HUES6 (cell line): ENCODE measurements at regions not wholly inside any gene's neighbourhood (a gene's known extent, or its start where the extent isn't known, plus 50 kb on each side); places are given as distances from the start of the nearest gene placed in this dataset.

Source experiments
- H3K27ac ChIP-seq: 2 replicates; pipeline ENCODE4 v1.7.0; 2013; ENCODE audit warnings: low read depth, mild to moderate bottlenecking, low read length, inconsistent platforms
- H3K27me3 ChIP-seq: 2 replicates; pipeline ENCODE4 v1.6.1; 2013; ENCODE audit warnings: low read length; ENCODE audit not compliant: control insufficient read depth, insufficient read depth
- H3K36me3 ChIP-seq: 2 replicates; pipeline ENCODE4 v1.6.1; 2013; ENCODE audit warnings: low read length; ENCODE audit not compliant: control insufficient read depth, insufficient read depth
- H3K4me1 ChIP-seq: 2 replicates; pipeline ENCODE4 v1.6.1; 2013; ENCODE audit warnings: low read length; ENCODE audit not compliant: control insufficient read depth, insufficient read depth
- H3K4me3 ChIP-seq: 2 replicates; pipeline ENCODE4 v1.5.1; 2013; ENCODE audit warnings: low read depth, low read length
- H3K9ac ChIP-seq: one replicate; pipeline ENCODE4 v1.6.1; 2013; ENCODE audit warnings: mild to moderate bottlenecking, low read length
- H3K9me3 ChIP-seq: 2 replicates; pipeline ENCODE4 v1.6.1; 2013; ENCODE audit warnings: low read depth, low read length; ENCODE audit not compliant: control insufficient read depth, insufficient read depth

DNA sequence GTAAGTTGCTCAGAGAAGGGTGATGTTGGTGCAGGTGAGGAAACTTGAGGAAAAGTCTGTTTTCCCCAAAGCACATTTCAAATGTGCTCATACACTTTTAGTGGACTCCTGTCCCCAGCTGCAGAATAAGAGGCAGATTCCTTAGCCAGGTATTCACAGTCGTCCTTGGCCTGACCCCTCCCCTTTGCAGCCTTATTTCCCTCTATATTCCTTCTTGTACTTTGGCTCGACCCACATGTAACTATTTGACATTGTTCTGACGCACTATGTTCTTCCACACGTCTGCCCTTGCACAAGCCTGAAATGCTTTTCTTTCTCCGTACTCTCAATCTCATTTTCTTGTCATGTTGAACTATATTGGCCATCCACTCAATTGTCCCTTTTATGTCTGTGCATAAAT, 498.4 kb upstream of the USP24 start:
- H3K36me3 ChIP-seq = no peaks in the 10 kb centered on the region
- H3K4me3 ChIP-seq = no peak overlapping the region
- no peaks in the 10 kb centered on the region for H3K27me3 ChIP-seq
- H3K9me3 ChIP-seq = no peaks in the 10 kb centered on the region
- H3K9ac ChIP-seq = no peak overlapping the region
- peaks cover 16% of the 10 kb centered on the region for H3K4me1 ChIP-seq
- no peak overlapping the region for H3K27ac ChIP-seq

DNA sequence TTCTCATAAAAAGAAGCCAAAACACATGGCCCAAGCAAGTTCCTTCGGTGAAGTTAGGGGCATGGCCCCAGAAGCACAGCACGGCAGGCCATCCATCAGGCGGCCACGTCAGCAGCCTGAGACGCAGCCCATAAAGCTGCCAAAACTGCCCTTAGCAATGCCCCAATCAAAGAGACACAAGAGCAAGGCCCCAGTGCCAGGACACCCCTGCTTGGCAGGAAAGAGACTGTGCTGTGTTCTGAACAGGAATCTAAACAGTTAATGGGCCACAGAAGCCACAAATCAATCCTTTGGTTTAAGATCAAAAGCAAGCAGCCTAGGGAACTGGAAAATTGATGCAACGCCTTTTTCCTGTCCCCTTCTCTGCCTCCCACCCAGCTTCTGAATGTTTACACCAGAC, 497.0 kb upstream of the USP24 start:
- no peak overlapping the region for H3K9ac ChIP-seq
- no peaks in the 10 kb centered on the region for H3K27me3 ChIP-seq
- no peaks in the 10 kb centered on the region for H3K9me3 ChIP-seq
- H3K36me3 ChIP-seq = no peaks in the 10 kb centered on the region
- H3K4me3 ChIP-seq = no peak overlapping the region
- H3K4me1 ChIP-seq = peaks cover 9% of the 10 kb centered on the region; the same call in 1 of the 2 replicates
- no peak overlapping the region for H3K27ac ChIP-seq

DNA sequence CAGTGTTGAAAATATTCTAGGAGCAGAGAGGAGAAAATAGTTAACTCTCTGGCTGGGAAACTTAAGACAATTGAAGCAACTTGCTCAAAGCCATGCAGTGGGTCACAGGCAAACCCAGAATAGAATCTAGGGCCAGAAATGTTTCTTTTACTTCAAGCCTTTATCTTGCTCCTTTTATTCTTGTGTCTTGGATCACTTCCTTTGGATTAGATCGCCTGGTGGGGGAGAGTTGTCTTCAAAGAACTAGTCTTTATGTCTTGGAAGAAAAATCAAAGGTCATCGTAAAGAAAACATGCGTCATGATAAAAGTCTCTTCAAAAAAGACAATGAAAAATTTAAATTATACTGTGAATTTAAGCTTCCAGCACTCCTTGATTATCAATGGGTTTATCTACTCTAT, 493.6 kb upstream of the USP24 start:
- no peaks in the 10 kb centered on the region for H3K9me3 ChIP-seq
- H3K27me3 ChIP-seq = no peaks in the 10 kb centered on the region
- H3K4me1 ChIP-seq = peaks cover 9% of the 10 kb centered on the region; the same call in 1 of the 2 replicates
- H3K36me3 ChIP-seq = no peaks in the 10 kb centered on the region
- H3K9ac ChIP-seq = no peak overlapping the region
- H3K4me3 ChIP-seq = no peak overlapping the region
- H3K27ac ChIP-seq = no peak overlapping the region

DNA sequence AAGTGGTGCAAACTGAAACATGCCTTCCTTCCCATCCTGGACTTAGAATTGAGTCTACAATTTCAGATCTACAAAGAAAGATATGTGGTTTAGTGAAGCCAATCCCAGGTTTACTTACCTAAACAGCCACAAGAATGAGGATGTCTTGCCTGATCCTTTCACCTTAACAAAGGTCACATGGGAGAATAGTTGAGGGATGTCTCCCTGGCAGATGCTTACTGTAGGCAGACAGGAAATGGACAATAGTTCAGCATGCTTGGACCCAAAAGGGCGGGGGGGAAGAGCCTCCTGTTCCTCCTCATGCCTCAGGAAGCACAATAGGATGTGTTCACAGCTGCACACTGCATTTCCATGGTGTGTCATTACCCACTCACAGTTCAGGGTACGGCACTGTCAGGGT, 492.7 kb upstream of the USP24 start:
- H3K27me3 ChIP-seq = no peaks in the 10 kb centered on the region
- no peaks in the 10 kb centered on the region for H3K9me3 ChIP-seq
- no peak overlapping the region for H3K4me3 ChIP-seq
- no peak overlapping the region for H3K27ac ChIP-seq
- H3K36me3 ChIP-seq = no peaks in the 10 kb centered on the region
- no peak overlapping the region for H3K9ac ChIP-seq
- peaks cover 9% of the 10 kb centered on the region; the same call in 1 of the 2 replicates for H3K4me1 ChIP-seq

DNA sequence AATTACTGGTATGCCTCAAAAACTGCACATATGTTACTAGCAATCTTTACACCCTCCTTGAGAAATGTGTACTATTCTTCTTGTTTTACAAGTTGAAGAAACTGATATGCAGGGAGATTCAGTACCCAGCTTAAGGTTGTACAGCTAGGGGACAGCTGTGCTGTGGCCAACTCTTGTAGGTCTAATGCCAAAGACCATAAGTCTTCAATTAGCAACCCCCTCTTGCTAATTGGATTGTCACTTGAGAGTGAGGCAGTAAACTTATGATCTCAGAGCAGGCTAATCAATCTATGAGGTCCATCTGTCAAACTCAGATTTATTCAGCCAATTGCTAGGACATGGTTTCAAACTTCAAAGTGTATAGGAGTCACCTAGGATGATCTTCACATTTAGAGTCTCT, 492.0 kb upstream of the USP24 start:
- H3K27me3 ChIP-seq = no peaks in the 10 kb centered on the region
- H3K4me3 ChIP-seq = no peak overlapping the region
- no peaks in the 10 kb centered on the region for H3K36me3 ChIP-seq
- H3K9ac ChIP-seq = no peak overlapping the region
- peaks cover 9% of the 10 kb centered on the region; the same call in 1 of the 2 replicates for H3K4me1 ChIP-seq
- no peaks in the 10 kb centered on the region for H3K9me3 ChIP-seq
- no peak overlapping the region for H3K27ac ChIP-seq

DNA sequence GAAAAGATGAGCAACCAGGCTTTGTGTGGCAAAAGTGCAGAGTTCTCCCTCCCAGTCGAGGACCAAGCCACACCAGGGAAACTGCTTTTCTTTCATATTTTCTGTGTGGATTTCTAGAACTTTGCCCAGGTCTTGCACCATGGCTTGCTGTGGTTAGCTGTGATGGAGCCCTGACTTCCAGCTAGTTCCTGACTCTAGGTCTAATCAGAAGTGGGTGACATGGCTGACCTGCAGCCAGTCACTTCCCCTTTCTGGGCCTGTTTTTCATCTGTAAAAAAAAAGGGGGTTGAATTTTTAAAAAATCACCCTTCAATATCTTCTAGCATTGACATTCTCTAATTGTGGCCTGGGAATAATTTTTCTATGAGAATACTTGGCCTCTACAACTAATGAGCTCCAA, 491.2 kb upstream of the USP24 start:
- Histone ChIP-seq H3K27me3 (no peaks in the 10 kb centered on the region), H3K36me3 (no peaks in the 10 kb centered on the region), H3K9ac (no peak overlapping the region), H3K27ac (no peak overlapping the region), H3K4me3 (no peak overlapping the region), H3K4me1 (peaks cover 9% of the 10 kb centered on the region; the same call in 1 of the 2 replicates), H3K9me3 (no peaks in the 10 kb centered on the region)

DNA sequence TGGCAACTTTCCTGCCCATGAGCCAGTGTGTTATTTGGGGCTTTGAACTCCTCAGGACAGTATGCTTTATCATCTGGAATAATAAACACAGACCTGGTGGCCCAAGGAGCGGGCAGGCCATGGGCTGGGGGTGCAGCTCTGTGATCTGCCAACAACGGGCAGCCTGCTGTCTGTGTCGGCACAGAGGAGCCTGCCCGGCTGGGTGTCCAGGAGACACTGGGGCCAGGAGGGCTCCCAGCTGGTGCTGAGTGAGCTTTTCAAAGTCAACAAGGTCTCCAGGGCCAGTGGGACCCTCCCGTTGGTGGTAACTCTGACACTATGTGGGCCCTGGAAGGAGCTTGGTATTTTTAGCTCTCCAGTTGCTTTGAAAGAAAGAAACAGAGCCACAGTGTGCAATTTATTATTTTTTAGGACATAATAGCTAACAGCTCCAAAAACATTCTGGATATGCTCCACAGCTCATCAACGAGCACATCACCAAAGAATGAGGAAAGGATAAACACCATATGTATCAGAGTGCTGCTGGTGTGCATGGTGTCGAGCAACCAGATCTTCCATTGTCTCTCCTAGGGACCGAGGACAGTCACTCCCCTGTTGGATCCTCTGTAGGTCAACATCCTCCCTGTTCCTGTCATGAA, 488.7 kb upstream of the USP24 start:
- Histone ChIP-seq H3K27ac (no peak overlapping the region), H3K36me3 (no peaks in the 10 kb centered on the region), H3K9me3 (no peaks in the 10 kb centered on the region), H3K4me3 (no peak overlapping the region), H3K27me3 (no peaks in the 10 kb centered on the region), H3K9ac (no peak overlapping the region), H3K4me1 (no peaks in the 10 kb centered on the region)

DNA sequence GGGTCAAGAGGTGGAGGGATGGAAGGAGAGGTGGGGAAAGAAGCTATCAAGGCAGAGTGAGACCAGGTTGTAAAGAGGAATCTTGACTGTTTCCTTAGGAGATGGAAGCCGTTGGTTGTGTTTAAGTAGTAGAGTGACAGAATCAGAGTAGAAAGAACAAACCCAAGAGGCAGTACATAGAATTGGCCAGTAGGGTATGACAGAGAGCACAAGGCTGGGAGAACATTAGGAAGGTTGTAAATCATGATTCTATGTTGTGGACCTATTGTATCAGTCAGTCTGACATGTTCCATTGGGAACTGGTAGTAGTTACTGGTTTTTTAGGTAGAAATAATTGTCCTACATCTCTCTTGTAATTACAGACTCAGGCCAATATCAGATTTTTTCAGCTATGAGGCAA, 486.9 kb upstream of the USP24 start:
- Histone ChIP-seq H3K4me3 (no peak overlapping the region), H3K9ac (no peak overlapping the region), H3K27me3 (no peaks in the 10 kb centered on the region)

DNA sequence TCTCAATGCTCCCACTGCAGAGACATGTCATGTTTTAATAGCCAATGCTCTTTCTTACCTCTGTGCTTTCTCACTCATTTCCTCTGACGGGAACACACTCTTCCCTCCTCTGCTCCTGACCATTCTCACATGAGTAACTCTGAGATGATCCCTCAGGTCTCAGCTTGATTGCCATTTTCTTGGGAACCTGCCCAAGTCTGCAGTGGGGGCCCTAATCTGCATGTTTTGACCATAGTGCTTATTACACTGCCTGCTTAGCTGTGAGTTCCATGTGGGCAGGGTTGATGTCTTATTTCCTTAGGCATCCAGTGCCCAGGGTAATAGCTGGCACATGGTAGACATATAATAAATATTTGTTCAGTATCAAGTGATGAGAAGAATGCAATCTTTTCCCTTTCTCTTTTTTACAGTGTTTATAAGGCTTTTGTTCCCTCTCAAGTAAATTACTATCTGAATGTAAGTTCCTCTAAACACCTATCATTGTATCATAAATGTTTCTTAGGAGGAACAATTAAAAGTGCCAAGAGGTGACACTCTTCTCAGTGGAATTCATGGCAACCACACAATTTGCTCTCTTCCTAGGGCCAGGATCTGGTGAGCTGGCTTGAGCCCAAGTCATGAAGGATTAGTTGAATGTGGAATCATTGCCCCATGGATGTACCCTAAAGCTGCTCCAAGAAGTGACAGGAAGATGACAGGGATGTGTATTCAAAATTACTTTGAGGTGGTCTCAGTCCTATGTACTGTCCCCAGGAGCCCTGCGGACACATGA, 485.4 kb upstream of the USP24 start:
- H3K36me3 ChIP-seq = no peaks in the 10 kb centered on the region
- H3K27me3 ChIP-seq = no peaks in the 10 kb centered on the region; the same call in 1 of the 2 replicates
- no peak overlapping the region for H3K9ac ChIP-seq
- no peak overlapping the region for H3K27ac ChIP-seq
- H3K4me1 ChIP-seq = no peaks in the 10 kb centered on the region
- no peak overlapping the region for H3K4me3 ChIP-seq
- H3K9me3 ChIP-seq = no peaks in the 10 kb centered on the region

More for the DNA sequence above, 486.9 kb upstream of the USP24 start:
- no peaks in the 10 kb centered on the region for H3K4me1 ChIP-seq
- no peaks in the 10 kb centered on the region for H3K9me3 ChIP-seq
- H3K27ac ChIP-seq = no peak overlapping the region
- H3K36me3 ChIP-seq = no peaks in the 10 kb centered on the region

DNA sequence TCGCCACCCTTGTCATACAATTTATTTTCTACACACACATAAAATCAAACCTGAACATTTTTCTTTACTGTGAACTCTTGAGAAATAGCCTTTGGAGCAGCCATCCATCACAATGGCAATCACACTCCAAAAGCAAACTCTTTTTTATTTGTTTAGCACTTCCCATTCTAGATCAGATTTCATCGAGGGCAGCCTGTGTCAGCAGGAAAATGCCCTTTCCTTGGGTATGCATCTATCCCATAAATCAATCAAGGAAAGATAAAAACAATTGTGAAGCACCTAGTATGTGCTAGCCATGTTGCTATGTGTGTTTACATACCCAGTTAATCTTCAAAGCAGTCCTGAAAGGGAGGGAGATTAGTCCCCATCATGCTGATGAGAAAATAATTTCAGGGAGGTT, 484.1 kb upstream of the USP24 start:
- H3K27me3 ChIP-seq = peaks cover 6% of the 10 kb centered on the region; the same call in 1 of the 2 replicates
- no peak overlapping the region for H3K4me3 ChIP-seq
- no peak overlapping the region for H3K27ac ChIP-seq
- no peaks in the 10 kb centered on the region for H3K4me1 ChIP-seq
- no peak overlapping the region for H3K9ac ChIP-seq
- H3K9me3 ChIP-seq = no peaks in the 10 kb centered on the region
- no peaks in the 10 kb centered on the region for H3K36me3 ChIP-seq

DNA sequence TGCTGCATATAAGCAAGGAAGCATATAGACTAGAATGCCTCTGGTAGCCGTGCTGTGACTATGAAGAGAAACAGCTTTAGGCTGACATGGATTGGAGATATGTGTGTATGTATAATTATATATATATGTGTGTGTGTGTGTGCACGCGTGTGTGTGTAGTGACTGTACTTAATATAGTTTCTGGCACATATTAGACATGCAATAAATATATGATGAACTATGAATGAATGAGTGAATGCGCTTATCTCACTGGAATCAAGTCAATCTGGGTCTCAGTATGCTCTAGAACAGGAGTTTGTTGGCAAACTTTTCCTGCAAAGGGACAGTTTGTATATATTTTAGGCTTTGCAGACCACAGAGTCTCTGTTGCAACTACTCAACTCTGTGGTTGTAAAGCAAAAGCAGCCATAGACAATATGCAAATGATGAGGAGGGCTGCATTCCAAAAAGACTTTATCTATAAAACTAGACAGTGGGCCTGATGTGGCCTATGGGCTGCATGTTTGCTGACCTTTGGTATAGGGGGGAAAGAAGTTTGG, 482.9 kb upstream of the USP24 start:
- Histone ChIP-seq H3K27ac (no peak overlapping the region), H3K4me1 (no peaks in the 10 kb centered on the region), H3K36me3 (no peaks in the 10 kb centered on the region), H3K9ac (no peak overlapping the region), H3K4me3 (no peak overlapping the region), H3K9me3 (no peaks in the 10 kb centered on the region), H3K27me3 (peaks cover 17% of the 10 kb centered on the region; the same call in 1 of the 2 replicates)
